Dedifferentiated amniotic fluid mesenchymal stem cell (primary cell): ENCODE measurements at regions not wholly inside any gene's neighbourhood (a gene's known extent, or its start where the extent isn't known, plus 50 kb on each side); places are given as distances from the start of the nearest gene placed in this dataset.

ENCODE experiments used
- DNase-seq: peaks from one replicate; pipeline ENCODE4 v3.0.0-alpha.2; 2016; ENCODE audit errors: extremely low spot score

DNA sequence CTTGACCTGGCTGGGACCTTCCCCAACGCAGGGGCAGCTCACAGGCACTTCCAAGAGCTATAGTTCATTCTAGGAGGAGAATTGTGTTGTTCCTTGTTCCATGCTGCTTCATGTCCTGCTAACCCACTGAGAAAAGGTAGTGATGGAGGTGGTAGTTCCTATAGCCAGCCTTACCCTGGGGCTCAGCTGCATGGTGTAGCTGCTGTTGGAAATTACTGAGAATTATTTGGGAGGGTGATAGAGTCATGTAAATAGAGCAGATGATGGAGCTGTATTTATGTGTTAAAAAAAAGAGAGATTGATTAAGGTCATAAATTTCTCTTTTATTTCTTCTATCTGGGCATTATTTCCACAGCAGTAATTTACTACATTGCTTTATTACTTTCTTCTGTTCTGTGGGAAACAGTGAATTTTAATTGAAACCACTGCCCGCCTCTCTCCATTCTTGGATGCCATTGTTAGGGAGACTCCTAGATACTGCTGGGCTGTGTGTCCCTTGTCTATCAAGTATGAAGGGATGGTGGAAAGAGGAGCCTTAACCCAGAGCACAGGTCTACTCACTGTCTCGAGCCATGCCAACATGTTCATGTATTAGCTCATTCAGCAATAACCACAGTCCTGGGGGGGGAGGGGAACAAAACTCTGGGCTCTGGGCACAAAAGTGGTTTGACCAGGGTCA, 309.2 kb downstream of the FAT3 start:
- DNase-seq: no peak

DNA sequence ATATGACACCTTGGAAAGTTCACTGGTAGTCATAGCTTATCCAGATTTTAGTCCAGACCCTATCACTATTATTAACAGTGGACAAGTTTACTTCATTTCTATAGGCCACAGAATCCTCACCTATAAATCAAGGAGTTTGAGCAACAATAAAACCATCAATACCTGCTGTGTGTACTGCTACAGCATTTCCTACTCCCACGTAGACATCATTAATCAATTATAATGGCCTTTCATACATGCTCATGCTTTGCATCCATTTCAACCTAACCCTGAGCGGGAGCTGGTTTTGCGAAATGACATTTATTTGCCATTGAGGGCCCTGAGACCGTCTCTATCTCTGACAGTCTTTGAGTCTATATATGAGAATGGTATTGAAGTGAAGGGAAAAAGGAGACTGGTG, 312.3 kb downstream of the FAT3 start:
- no peak for DNase-seq

- no peak for DNase-seq
These were observed 315.5 kb downstream of the FAT3 start for GRCh38 chr11:92540096-92540495.

DNA sequence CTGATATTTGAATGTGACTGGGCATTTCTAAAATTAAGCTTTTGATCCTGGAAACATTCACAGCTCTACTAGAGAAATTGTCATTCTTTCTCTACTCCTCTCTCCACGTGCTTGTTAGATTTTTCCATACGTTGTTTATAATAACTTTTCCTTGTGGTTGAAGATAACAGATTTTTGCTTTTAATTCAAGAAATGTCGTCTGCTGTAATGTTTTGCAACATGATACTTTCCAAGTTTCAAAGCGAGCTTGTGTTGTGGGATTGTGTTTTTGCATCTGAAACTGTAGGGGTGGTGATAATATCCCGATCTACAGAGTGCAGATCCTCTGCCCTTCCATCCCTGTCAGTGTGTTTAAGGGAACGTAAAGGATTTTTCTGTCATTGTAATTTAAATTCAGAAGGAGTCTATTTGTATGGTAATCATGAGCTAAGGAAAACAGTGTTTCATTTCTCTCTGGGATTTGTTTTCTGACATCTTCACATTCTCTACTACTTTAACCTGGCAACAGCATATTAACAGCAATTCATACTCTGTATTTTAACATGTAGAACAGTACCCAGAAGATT, 321.4 kb downstream of the FAT3 start:
- DNase-seq: no peak

DNA sequence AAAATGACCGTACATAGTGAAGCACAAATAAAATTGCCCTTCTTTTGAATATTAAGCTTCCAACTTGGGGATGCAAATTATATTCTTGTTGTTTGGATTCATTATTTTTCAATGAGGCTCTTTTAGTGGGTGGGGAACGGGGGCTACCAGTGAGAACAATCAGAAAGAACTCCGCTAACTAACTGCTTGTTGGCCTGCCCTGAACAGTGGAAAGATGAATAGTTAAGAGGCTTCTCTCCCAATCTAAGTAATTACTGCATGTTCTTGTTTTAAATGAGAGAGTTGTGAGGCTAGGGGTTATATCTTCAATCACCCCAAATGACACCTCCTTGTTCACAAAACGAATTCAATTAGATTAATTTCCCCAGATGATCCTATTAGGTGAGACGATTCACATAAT, 322.0 kb downstream of the FAT3 start:
- DNase-seq: no peak

DNA sequence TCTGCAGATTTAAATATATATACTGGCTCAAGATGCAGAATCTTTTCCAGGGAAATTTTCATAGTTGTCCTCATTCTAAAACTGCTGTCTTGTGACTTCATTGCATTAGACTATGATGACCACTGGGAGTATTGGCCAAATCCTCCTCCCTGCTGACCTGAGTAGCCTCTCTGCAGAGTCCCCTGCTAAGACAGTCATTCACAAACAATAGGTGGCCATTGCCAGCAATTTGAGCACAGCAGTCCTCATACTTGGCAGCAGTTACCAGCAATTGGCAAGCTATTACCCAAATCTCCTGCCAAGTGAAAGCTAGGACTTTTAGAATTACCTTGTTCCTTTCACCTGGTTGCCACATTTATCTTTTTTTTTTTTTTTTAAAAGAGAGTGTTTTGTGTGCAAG, 325.8 kb downstream of the FAT3 start:
- no peak for DNase-seq

DNA sequence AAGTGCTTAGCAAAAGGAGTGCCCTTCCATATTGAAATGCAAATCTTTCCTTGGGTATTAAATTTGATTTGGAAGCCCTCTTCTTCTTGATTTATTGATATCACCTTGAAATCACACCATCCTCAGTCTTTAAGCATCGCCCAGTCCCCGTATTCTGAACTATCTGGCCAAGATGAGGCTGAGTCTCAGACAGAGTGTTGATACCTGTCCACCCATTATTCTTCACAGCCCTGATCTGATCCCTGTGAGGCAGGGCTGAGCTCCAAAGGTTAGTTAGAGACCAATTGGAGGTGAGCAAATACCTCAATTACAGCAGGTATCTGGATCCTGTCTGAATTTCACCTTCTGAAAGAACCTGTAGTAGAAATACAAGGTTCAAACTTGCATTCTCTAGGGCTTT, 326.3 kb downstream of the FAT3 start:
- DNase-seq: no peak

- DNase-seq: no peak
These were observed 328.3 kb downstream of the FAT3 start for GRCh38 chr11:92552942-92553341.

- no peak for DNase-seq
These were observed 330.1 kb downstream of the FAT3 start for GRCh38 chr11:92554688-92555087.

- no peak for DNase-seq
These were observed 331.8 kb downstream of the FAT3 start for GRCh38 chr11:92556431-92556830.

- no peak for DNase-seq
These were observed 333.3 kb downstream of the FAT3 start for GRCh38 chr11:92557879-92558278.

DNA sequence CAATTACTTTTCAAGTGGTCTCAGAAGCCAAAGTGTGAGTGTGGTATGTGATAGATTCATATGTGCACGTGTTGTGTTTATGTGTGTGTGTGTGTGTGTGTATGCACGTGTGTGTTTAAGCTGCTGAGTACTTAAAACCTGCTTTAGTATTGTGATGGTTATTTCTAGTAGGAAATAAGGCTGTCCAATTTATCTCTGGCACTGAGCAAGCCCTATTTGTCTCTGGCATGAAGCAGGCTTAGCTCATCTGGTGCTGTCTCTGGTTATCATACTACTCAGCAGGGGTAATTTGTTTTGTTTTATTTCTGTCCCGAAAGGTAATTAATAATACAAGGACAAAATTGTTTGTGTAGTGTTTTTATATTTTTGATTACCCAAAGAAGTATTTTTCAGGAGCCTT, 333.7 kb downstream of the FAT3 start:
- no peak for DNase-seq

- DNase-seq: no peak
These were observed 345.1 kb downstream of the FAT3 start for GRCh38 chr11:92569726-92570125.

DNA sequence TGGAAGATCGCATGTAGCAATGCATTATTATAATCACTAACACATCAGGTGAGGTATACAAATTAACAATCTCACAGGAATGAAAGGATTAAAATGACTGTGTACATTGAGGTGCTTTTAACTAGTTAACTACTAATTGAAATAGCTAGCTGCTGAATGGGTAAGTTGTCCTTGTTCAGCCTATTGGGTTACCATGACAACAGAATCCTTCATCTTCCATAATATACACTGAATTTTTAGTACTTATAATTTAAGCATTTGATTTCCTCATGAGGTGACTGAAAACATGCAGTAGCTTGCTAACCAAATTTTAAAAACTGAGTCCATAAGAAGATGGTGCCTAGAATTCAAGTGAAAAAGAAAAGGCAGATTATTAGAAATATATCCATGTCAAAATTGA, 347.9 kb downstream of the FAT3 start:
- DNase-seq: no peak

GRCh38 chr11:92576315-92576714, 351.7 kb downstream of the FAT3 start:
- no peak for DNase-seq

GRCh38 chr11:92580908-92581307, 356.3 kb downstream of the FAT3 start:
- no peak for DNase-seq

DNA sequence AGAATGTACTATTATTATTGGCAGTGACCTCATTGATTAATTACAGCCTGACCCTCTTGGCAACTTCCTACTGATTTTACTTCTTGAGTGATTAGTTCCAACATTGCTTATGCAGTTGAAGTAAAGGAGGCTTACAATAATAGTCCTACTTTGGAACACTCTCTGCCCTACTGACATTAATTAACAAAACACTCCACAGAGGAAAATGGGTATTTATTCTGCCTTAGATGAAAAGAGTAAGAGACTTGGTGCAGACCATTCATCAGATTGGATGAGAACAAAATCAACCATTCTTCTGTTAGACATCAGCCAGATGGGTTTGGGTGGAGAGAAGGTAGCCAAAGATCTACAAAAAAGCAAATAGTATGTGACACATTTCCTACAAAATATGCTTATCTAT, 363.8 kb downstream of the FAT3 start:
- no peak for DNase-seq

DNA sequence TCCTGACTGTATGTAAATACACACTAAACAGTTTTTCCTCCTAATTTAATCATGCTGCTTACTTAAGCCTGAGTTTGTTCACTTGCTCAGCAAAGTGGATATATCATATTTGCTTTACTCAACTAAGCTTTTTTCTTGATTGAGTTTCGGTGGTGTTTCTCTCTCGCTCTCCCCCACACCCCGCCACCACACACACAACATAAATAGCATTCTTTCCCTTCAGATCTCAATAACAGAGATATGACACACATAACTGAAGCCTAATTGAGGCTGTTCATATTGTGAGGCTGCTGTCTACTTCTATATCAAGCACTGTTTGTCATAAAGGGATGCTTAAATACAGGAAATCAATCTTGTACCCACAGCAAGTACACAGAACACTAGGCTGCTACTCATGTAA, 364.9 kb downstream of the FAT3 start:
- DNase-seq: no peak

DNA sequence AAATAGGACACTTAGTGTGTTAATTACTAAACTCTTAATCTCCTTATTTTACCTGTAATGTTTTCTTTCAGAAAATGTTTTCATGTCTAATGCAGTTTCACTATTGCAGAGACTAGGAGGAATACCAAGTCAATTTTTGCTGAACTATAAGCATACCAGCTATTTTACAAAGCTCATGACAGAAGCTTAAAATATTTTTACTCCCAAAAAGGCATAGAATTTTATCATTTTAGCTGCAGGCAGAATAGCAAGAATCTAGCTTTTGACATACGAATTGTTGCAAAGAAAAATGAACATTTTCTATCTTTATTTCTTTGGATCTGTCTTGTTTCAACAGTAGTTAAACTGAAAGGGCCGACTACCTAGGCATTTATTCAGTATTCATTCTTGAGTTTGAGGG, 366.9 kb downstream of the FAT3 start:
- no peak for DNase-seq

DNA sequence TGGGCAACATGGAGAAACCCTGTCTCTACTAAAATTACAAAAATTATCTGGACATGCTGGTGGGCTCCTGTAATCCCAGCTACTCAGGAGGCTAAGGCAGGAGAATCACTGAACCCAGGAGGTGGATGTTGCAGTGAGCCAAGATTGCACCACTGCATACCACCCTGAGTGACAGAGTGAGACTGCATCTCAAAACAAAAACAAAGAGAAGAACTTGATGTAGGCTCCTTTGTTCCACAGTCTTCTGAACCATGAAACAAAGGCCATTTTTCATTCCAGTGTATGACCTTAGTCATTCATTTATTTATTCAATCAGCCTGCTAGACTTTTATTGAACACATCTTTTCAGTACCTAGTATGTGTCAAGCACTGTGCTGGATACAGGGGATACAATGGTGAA, 369.6 kb downstream of the FAT3 start:
- no peak for DNase-seq

GRCh38 chr11:92595052-92595451, 370.4 kb downstream of the FAT3 start:
- no peak for DNase-seq

DNA sequence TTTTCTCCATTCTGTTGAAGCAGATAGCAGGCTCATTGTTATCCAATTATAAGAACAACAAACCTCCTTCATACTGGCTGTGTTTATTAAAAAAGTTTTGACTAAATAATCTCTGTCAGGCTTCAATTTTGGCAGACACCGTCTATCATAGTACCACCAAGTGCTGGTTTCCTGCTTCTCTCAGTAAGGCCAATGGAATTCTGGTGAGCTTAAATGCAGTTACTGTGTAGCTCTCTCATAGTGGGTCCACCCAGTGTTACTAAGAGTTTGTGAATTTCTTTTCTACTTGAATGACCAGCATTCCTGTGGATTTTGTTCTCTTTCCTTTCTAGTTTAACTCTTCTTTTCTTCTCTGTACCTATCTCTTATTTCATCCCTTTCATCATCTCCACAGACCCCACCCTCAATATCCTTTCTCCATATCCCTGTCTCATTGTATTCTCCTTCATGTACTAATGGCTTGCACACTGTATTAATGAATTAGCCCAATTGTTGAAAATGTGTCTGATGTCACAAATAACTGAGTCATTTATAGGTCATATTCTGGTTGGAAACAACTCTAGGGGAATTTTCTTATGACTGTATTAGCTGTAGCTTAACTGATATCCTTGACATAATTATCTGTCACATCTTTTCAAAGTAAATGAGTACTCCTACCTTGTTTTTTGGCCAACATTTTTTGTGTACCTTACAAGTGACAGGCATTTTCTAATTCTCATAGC, 372.1 kb downstream of the FAT3 start:
- DNase-seq: no peak

- no peak for DNase-seq
These were observed 368.4 kb upstream of the MTNR1B start for GRCh38 chr11:92601048-92601447.
